Colonic mucosa (tissue), 4 donors: ENCODE measurements at regions not wholly inside any gene's neighbourhood (a gene's known extent, or its start where the extent isn't known, plus 50 kb on each side); places are given as distances from the start of the nearest gene placed in this dataset.

ENCODE experiments used
- DNase-seq: peaks from one replicate; pipeline ENCODE4 v3.0.0-alpha.2; 2020
- H3K27ac ChIP-seq: fragments of 200-600 bp; one replicate; pipeline ENCODE4 v1.8.0; 2021
- H3K27me3 ChIP-seq: fragments of 200-600 bp; one replicate; pipeline ENCODE4 v1.8.0; 2021
- H3K36me3 ChIP-seq: fragments of 200-600 bp; one replicate; pipeline ENCODE4 v1.8.0; 2021
- H3K4me1 ChIP-seq: fragments of 200-600 bp; one replicate; pipeline ENCODE4 v1.8.0; 2021; ENCODE audit warnings: mild to moderate bottlenecking
- H3K4me3 ChIP-seq: fragments of 200-600 bp; one replicate; pipeline ENCODE4 v1.8.0; 2021
- H3K9ac ChIP-seq, 2 donors: one replicate each; pipeline ENCODE4 v1.7.0; 2013; ENCODE audit warnings: control low read depth in 2 of 2, low read depth in 2 of 2, low read length in 2 of 2
- H3K9me3 ChIP-seq: fragments of 200-600 bp; one replicate; pipeline ENCODE4 v1.8.0; 2021
- CTCF ChIP-seq: fragments of 200-600 bp; IDR thresholded peaks from one replicate; pipeline ENCODE4 v1.8.0; 2022; ENCODE audit warnings: antibody characterized with exemption, mild to moderate bottlenecking
- intact Hi-C: fragments of 100-400 bp; cut with DNase I; formaldehyde crosslinking; loops from one replicate; pipeline ENCODE4 v1.14.1; 2022
- donor health status: healthy.
- donor health status: DM: no; HTN: no; CAD: no.
- donor health status: DM: no; HTN: no; CAD: no.

DNA sequence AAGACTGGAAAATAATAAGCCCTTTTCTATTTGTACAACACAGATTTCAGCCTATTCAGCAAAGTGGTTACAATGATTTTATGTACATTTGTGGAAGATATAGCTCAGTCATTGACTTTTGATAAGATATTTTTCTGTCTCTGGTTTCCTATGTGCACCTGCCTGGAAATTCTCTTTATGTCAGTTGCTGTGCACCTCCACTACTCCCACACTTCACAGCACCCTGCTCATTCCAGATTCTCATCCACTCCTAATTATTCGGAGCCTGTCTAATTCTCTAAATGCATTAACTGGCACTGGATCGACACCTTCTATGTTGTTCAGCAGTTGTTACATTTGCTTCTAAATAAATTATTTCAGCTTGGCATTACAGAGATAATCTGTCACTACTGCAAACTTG is 275.1 kb upstream of the RND3 start:
- Histone ChIP-seq H3K27me3 (no peaks in the 10 kb centered on the region), H3K4me1 (no peaks in the 10 kb centered on the region), H3K9me3 (no peaks in the 10 kb centered on the region), H3K4me3 (no peak overlapping the region), H3K36me3 (no peaks in the 10 kb centered on the region), H3K9ac (no peak overlapping the region), H3K27ac (no peak overlapping the region)
- TF ChIP-seq CTCF: no peak
- intact Hi-C loops: no loop called here
- no peak for DNase-seq

- no peaks in the 10 kb centered on the region for H3K4me1 ChIP-seq
- TF ChIP-seq CTCF: no peak
- no peaks in the 10 kb centered on the region for H3K9me3 ChIP-seq
- no peak overlapping the region for H3K9ac ChIP-seq
- no peak overlapping the region for H3K27ac ChIP-seq
- no peak for DNase-seq
- no peaks in the 10 kb centered on the region for H3K27me3 ChIP-seq
- intact Hi-C loops: no loop called here
- no peak overlapping the region for H3K4me3 ChIP-seq
- H3K36me3 ChIP-seq: no peaks in the 10 kb centered on the region
These were observed 272.1 kb upstream of the RND3 start for GRCh38 chr2:150759531-150759930.

DNA sequence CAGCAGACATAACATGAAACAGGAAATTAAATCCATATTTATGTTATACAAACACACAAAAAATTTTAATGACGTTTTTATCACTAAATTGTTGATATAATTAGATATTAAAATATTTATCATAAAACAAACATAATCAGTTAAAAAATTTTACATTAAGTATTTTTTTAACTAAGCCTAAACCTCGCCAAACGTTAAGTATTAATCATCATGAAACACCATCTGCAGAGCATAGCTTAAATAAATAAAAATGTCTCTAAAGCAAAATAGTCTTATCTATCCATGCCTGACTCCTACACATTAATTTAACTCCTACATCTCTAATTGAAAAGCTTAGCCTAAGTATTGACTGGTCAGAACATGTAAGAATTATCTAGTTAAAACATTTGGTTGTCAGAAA is 271.6 kb upstream of the RND3 start:
- TF ChIP-seq CTCF: no peak
- no peaks in the 10 kb centered on the region for H3K9me3 ChIP-seq
- DNase-seq: no peak
- H3K4me1 ChIP-seq: no peaks in the 10 kb centered on the region
- H3K27me3 ChIP-seq: no peaks in the 10 kb centered on the region
- no peaks in the 10 kb centered on the region for H3K36me3 ChIP-seq
- H3K27ac ChIP-seq: no peak overlapping the region
- H3K9ac ChIP-seq: no peak overlapping the region
- intact Hi-C loops: no loop called here
- no peak overlapping the region for H3K4me3 ChIP-seq

- TF ChIP-seq CTCF: no peak
- intact Hi-C loops: no loop called here
- no peak overlapping the region for H3K9ac ChIP-seq
- H3K9me3 ChIP-seq: no peaks in the 10 kb centered on the region
- no peaks in the 10 kb centered on the region for H3K4me1 ChIP-seq
- DNase-seq: no peak
- H3K27ac ChIP-seq: no peak overlapping the region
- no peak overlapping the region for H3K4me3 ChIP-seq
- H3K36me3 ChIP-seq: no peaks in the 10 kb centered on the region
- H3K27me3 ChIP-seq: no peaks in the 10 kb centered on the region
These were observed 264.8 kb upstream of the RND3 start for GRCh38 chr2:150752229-150752628.

GRCh38 chr2:150750720-150751119 is 263.3 kb upstream of the RND3 start:
- H3K4me1 ChIP-seq: no peaks in the 10 kb centered on the region
- H3K27ac ChIP-seq: no peak overlapping the region
- no peak overlapping the region for H3K4me3 ChIP-seq
- TF ChIP-seq CTCF: no peak
- no peak overlapping the region for H3K9ac ChIP-seq
- H3K27me3 ChIP-seq: no peaks in the 10 kb centered on the region
- no peaks in the 10 kb centered on the region for H3K9me3 ChIP-seq
- no peaks in the 10 kb centered on the region for H3K36me3 ChIP-seq
- no peak for DNase-seq
- intact Hi-C loops: no loop called here

- intact Hi-C loops: no loop called here
- H3K4me1 ChIP-seq: no peaks in the 10 kb centered on the region
- no peaks in the 10 kb centered on the region for H3K27me3 ChIP-seq
- no peak overlapping the region for H3K9ac ChIP-seq
- no peaks in the 10 kb centered on the region for H3K9me3 ChIP-seq
- H3K27ac ChIP-seq: no peak overlapping the region
- H3K36me3 ChIP-seq: no peaks in the 10 kb centered on the region
- no peak overlapping the region for H3K4me3 ChIP-seq
- no peak for DNase-seq
- TF ChIP-seq CTCF: no peak
These were observed 254.6 kb upstream of the RND3 start for GRCh38 chr2:150742094-150742493.
